Mesendoderm (in vitro differentiated cells): ENCODE measurements at regions not wholly inside any gene's neighbourhood (a gene's known extent, or its start where the extent isn't known, plus 50 kb on each side); places are given as distances from the start of the nearest gene placed in this dataset.
A peak's percentile ranks its signal among the peaks of the same experiment; 100 is the strongest.

Experiments
- DNase-seq: peaks from one replicate; pipeline ENCODE4 v3.0.0; 2013
- H2AK5ac ChIP-seq: 2 replicates; pipeline ENCODE4 v1.6.1; 2013; ENCODE audit warnings: low read length, inconsistent platforms
- H2BK120ac ChIP-seq: 2 replicates; pipeline ENCODE4 v1.6.1; 2013; ENCODE audit warnings: low read depth, mild to moderate bottlenecking, low read length, moderate library complexity, mixed read lengths
- H2BK15ac ChIP-seq: replicated peaks from 2 replicates; pipeline ENCODE4 v1.6.1; 2013; ENCODE audit warnings: low read depth, mild to moderate bottlenecking, moderate library complexity
- H2BK5ac ChIP-seq: 2 replicates; pipeline ENCODE4 v1.6.1; 2013; ENCODE audit warnings: low read length, inconsistent platforms
- H3K18ac ChIP-seq: 2 replicates; pipeline ENCODE4 v1.6.1; 2013; ENCODE audit warnings: mild to moderate bottlenecking, low read length, mixed read lengths
- H3K23ac ChIP-seq: one replicate; pipeline ENCODE4 v1.6.1; 2013; ENCODE audit warnings: low read length
- H3K27ac ChIP-seq: 2 replicates; pipeline ENCODE4 v1.5.1; 2013; ENCODE audit warnings: low read depth, mild to moderate bottlenecking, inconsistent platforms, low read length, moderate library complexity
- H3K27me3 ChIP-seq: 2 replicates; pipeline ENCODE4 v1.6.1; 2013; ENCODE audit warnings: low read length, control low read depth, mild to moderate bottlenecking, inconsistent platforms; ENCODE audit not compliant: insufficient read depth, poor library complexity
- H3K36me3 ChIP-seq: 2 replicates; pipeline ENCODE4 v1.6.1; 2013; ENCODE audit warnings: low read length, inconsistent platforms; ENCODE audit not compliant: control insufficient read depth, insufficient read depth
- H3K4ac ChIP-seq: one replicate; pipeline ENCODE4 v1.6.1; 2013; ENCODE audit warnings: low read depth, mild to moderate bottlenecking, low read length, moderate library complexity
- H3K4me1 ChIP-seq: 2 replicates; pipeline ENCODE4 v1.6.1; 2013; ENCODE audit warnings: low read depth, low read length, inconsistent platforms; ENCODE audit not compliant: control insufficient read depth
- H3K4me2 ChIP-seq: 2 replicates; pipeline ENCODE4 v1.6.1; 2013; ENCODE audit warnings: low read length
- H3K4me3 ChIP-seq: 2 replicates; pipeline ENCODE4 v1.5.1; 2013; ENCODE audit warnings: mild to moderate bottlenecking, low read length
- H3K56ac ChIP-seq: one replicate; pipeline ENCODE4 v1.6.1; 2013; ENCODE audit warnings: low read length
- H3K79me1 ChIP-seq: 2 replicates; pipeline ENCODE4 v1.6.1; 2013; ENCODE audit warnings: low read length, inconsistent platforms
- H3K79me2 ChIP-seq: 2 replicates; pipeline ENCODE4 v1.6.1; 2013; ENCODE audit warnings: mild to moderate bottlenecking, low read length; ENCODE audit not compliant: control insufficient read depth, insufficient read depth
- H3K9ac ChIP-seq: 2 replicates; pipeline ENCODE4 v1.6.1; 2013; ENCODE audit warnings: low read length, inconsistent platforms
- H4K5ac ChIP-seq: one replicate; pipeline ENCODE4 v1.6.1; 2013; ENCODE audit warnings: low read length
- H4K8ac ChIP-seq: one replicate; pipeline ENCODE4 v1.6.1; 2013; ENCODE audit warnings: low read depth, mild to moderate bottlenecking, control low read depth, low read length, moderate library complexity
- WGBS: extraction: QIAGEN DNeasy Blood & Tissue Kit; methylation state at CpG from one replicate; pipeline ENCODE4 v1.1.7; 2013; ENCODE audit warnings: low lambda C conversion rate, missing lambda C conversion rate; ENCODE audit not compliant: insufficient coverage; ENCODE audit errors: extremely low coverage; 5-methylcytosine and 5-hydroxymethylcytosine counted together

DNA sequence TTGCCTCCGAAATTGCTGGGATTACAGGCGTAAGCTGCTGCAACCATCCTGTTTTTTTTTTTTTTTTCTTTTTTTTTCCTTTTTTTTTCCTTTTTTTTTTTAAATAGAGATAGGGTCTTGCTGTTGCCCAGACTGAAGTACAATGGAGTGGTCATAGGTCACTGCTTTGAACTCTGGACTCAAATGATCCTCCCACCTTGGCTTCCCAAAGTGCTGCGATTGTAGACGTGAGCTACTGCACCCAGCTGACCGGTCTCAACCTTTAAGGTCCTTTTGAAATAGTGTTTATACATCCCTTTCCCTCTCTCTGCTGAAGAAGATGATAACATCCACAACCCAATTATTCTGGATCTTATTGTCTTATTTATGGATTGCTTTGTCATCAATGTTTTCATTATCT is 548.7 kb downstream of the GBA3 start:
- H3K36me3 ChIP-seq = no peaks in the 10 kb centered on the region
- no peak overlapping the region for H3K9ac ChIP-seq
- DNase-seq = no peak
- H3K4me1 ChIP-seq = no peaks in the 10 kb centered on the region
- H3K4ac ChIP-seq = no peak overlapping the region
- H2BK120ac ChIP-seq = no peak overlapping the region
- H3K27me3 ChIP-seq = no peaks in the 10 kb centered on the region
- no peak overlapping the region for H2BK5ac ChIP-seq
- H2AK5ac ChIP-seq = no peak overlapping the region
- H3K27ac ChIP-seq = no peak overlapping the region
- WGBS = no CpG with 5 or more reads among the region's 5 CpGs
- no peak overlapping the region for H3K56ac ChIP-seq
- no peak overlapping the region for H2BK15ac ChIP-seq
- H3K79me1 ChIP-seq = no peaks in the 10 kb centered on the region
- H3K4me3 ChIP-seq = no peak overlapping the region
- no peak overlapping the region for H4K8ac ChIP-seq
- no peak overlapping the region for H3K23ac ChIP-seq
- no peaks in the 10 kb centered on the region for H3K79me2 ChIP-seq
- no peak overlapping the region for H3K4me2 ChIP-seq
- H4K5ac ChIP-seq = no peak overlapping the region
- no peak overlapping the region for H3K18ac ChIP-seq

DNA sequence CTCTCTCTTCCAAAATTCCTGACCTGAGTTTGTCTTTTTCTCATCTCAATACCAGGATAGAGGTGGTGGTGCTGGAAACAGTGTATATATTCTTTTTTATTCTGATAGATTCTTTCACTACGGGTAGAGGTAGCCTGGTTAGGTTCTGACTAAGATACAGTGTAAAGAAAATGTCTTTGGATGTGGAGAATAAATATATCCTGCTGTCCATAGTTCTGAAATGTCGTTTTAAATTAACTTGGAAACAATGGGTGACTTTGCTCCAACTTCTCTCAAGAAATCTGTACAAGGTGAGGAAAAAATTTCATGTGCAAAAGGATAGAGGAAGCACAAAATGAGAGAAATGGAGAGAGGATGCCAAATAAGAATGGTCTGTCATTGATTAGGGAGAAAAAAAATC is 546.1 kb downstream of the GBA3 start:
- Histone ChIP-seq H2BK5ac (no peak overlapping the region), H3K18ac (no peak overlapping the region), H2BK120ac (no peak overlapping the region), H3K4ac (no peak overlapping the region), H3K4me1 (peaks cover 8% of the 10 kb centered on the region), H3K4me3 (no peak overlapping the region), H3K79me1 (no peaks in the 10 kb centered on the region), H3K79me2 (no peaks in the 10 kb centered on the region), H2AK5ac (no peak overlapping the region), H3K23ac (no peak overlapping the region), H3K36me3 (no peaks in the 10 kb centered on the region), H4K5ac (no peak overlapping the region), H3K27me3 (no peaks in the 10 kb centered on the region), H2BK15ac (no peak overlapping the region), H3K56ac (no peak overlapping the region), H3K4me2 (no peak overlapping the region), H4K8ac (no peak overlapping the region), H3K27ac (no peak overlapping the region), H3K9ac (no peak overlapping the region)
- no peak for DNase-seq
- WGBS = no CpG with 5 or more reads among the region's 2 CpGs

DNA sequence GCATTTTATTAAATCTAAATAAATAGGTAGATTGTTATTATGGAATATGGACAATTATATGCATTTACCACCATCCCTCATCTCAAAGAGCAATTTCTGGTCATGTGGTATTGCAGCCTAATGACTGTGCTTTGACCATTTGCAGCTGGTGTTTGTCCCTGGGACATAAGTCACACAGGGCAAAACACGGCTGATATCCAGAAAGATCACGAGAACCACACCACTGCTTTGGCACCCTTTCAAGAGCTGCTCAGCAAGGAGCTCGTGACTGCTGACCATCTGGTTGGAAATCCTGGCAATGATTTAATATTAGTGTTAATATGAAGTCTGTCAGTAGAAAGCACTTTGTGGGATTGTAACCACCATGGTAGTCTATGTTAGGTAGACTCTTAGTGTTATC is 545.0 kb downstream of the GBA3 start:
- H2AK5ac ChIP-seq = no peak overlapping the region
- no peak overlapping the region for H2BK15ac ChIP-seq
- no peak overlapping the region for H3K18ac ChIP-seq
- DNase-seq = no peak
- no peaks in the 10 kb centered on the region for H3K79me2 ChIP-seq
- no peak overlapping the region for H4K8ac ChIP-seq
- WGBS = no CpG with 5 or more reads among the region's 3 CpGs
- H2BK120ac ChIP-seq = no peak overlapping the region
- H3K56ac ChIP-seq = no peak overlapping the region
- no peak overlapping the region for H3K9ac ChIP-seq
- peaks cover 8% of the 10 kb centered on the region for H3K4me1 ChIP-seq
- H3K4me3 ChIP-seq = no peak overlapping the region
- H2BK5ac ChIP-seq = no peak overlapping the region
- H3K4me2 ChIP-seq = no peak overlapping the region
- no peak overlapping the region for H3K27ac ChIP-seq
- no peaks in the 10 kb centered on the region for H3K36me3 ChIP-seq
- peak overlapping the region; percentile 6 for H3K4ac ChIP-seq
- H3K79me1 ChIP-seq = no peaks in the 10 kb centered on the region
- no peaks in the 10 kb centered on the region for H3K27me3 ChIP-seq
- no peak overlapping the region for H4K5ac ChIP-seq
- no peak overlapping the region for H3K23ac ChIP-seq

DNA sequence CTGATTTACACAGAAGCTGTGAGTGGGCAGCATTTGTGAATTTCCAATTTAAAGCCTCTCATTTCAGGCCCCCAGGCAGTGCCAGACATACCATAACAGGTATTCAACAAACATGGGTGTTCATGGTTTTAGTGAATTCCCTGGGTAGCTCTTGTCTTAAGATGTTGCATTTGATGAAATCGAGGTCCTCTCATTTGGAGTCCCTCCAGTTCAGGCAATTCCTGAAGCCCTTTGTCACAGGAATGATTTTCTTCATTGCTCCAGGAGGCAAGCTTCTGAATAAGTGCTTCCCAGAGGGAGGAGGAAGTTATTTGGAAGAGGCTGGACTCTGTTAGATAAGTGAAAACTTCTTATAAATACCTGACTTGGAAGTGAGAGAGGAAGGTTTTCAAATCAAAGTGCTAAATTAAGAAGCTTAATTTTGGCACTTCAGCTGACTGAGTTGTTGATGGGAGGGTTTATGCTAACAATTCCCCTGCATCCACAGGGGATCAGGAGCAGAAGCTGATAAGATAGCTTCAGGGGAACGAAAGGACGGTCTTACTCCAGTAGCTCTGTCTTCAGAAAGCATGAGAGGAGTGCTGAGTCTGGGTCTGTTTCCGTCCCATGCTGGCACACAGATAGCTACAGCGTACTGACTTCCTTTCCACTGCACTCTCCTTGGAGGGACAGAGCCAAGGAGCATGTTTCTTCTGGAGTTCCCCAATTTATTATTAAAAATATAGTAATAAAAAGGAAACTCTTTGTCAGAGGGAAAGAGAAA is 543.1 kb downstream of the GBA3 start:
- Histone ChIP-seq H3K36me3 (no peaks in the 10 kb centered on the region), H3K23ac (no peak overlapping the region), H3K4me2 (no peak overlapping the region), H3K4me1 (peaks cover 8% of the 10 kb centered on the region), H3K56ac (peak overlapping the region; percentile 35), H4K8ac (no peak overlapping the region), H3K9ac (no peak overlapping the region), H2AK5ac (no peak overlapping the region), H3K27ac (peak overlapping the region; percentile 77), H3K27me3 (no peaks in the 10 kb centered on the region), H3K4ac (peak overlapping the region; percentile 70), H2BK5ac (no peak overlapping the region), H4K5ac (no peak overlapping the region), H2BK120ac (peak overlapping the region; percentile 82), H3K79me2 (no peaks in the 10 kb centered on the region), H2BK15ac (no peak overlapping the region), H3K79me1 (no peaks in the 10 kb centered on the region), H3K4me3 (no peak overlapping the region), H3K18ac (peak overlapping the region; percentile 94)
- no CpG with 5 or more reads among the region's 5 CpGs for WGBS
- peak; percentile 96 for DNase-seq

DNA sequence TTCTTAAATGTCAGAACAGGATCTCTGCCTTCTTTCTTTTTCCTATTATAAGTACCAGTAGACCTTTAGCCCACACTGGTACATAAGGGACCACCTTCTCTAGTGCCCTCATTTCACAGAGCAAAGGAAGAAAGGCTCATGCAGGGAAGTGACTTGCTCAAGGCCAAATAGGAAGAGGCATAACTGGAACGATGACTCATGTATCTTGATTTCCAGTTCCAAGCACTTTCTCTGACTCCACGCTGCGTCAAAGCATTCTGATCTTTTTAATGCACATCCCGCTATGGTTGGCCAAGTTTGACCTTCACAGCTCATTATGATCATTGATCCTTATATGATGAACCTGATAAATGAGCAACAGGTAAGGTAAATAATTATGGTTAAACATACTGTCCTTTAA is 542.0 kb downstream of the GBA3 start:
- peak; percentile 43 for DNase-seq
- WGBS = no CpG with 5 or more reads among the region's 4 CpGs
- H3K23ac ChIP-seq = no peak overlapping the region
- H3K27me3 ChIP-seq = no peaks in the 10 kb centered on the region
- peak overlapping the region; percentile 78 for H3K56ac ChIP-seq
- H3K4ac ChIP-seq = peak overlapping the region; percentile 93
- no peak overlapping the region for H4K8ac ChIP-seq
- H3K27ac ChIP-seq = peak overlapping the region; percentile 81
- H2BK15ac ChIP-seq = no peak overlapping the region
- H2BK5ac ChIP-seq = peak overlapping the region; percentile 88
- no peaks in the 10 kb centered on the region for H3K79me1 ChIP-seq
- no peaks in the 10 kb centered on the region for H3K79me2 ChIP-seq
- H3K9ac ChIP-seq = no peak overlapping the region
- H3K36me3 ChIP-seq = no peaks in the 10 kb centered on the region
- no peak overlapping the region for H3K4me2 ChIP-seq
- no peak overlapping the region for H3K4me3 ChIP-seq
- peak overlapping the region; percentile 74 for H2AK5ac ChIP-seq
- peaks cover 8% of the 10 kb centered on the region for H3K4me1 ChIP-seq
- H2BK120ac ChIP-seq = peak overlapping the region; percentile 73
- H3K18ac ChIP-seq = peak overlapping the region; percentile 72
- peak overlapping the region; percentile 48 for H4K5ac ChIP-seq

DNA sequence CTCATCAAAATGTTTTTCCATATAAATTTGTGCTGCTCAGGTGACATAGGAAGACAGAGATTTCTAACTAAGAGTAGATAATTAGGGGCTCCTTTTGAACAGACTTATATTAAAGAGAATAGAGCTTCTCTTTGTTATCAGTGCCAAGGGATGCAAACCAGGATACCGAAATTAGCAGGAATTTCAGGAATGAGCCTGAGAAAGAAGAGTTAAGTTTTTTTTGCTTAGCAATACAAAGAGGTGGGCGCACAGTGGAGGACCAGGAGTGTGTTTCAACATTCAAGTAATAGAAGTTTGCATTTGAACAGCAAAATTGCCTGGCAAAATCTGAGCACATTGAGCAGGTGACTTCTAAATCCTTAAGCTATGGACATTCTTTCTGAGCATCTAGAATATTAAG is 541.3 kb downstream of the GBA3 start:
- no CpG with 5 or more reads among the region's 2 CpGs for WGBS
- peak overlapping the region; percentile 93 for H3K4ac ChIP-seq
- no peak overlapping the region for H4K5ac ChIP-seq
- peak overlapping the region; percentile 73 for H2BK120ac ChIP-seq
- no peak overlapping the region for H3K23ac ChIP-seq
- no peaks in the 10 kb centered on the region for H3K79me1 ChIP-seq
- peak overlapping the region; percentile 81 for H3K27ac ChIP-seq
- H3K56ac ChIP-seq = peak overlapping the region; percentile 78
- no peaks in the 10 kb centered on the region for H3K36me3 ChIP-seq
- H3K18ac ChIP-seq = peak overlapping the region; percentile 72
- H3K4me3 ChIP-seq = no peak overlapping the region
- H3K4me2 ChIP-seq = peak overlapping the region; percentile 1
- H3K79me2 ChIP-seq = no peaks in the 10 kb centered on the region
- H3K4me1 ChIP-seq = peaks cover 8% of the 10 kb centered on the region
- peak; percentile 91 for DNase-seq
- H4K8ac ChIP-seq = no peak overlapping the region
- peak overlapping the region; percentile 88 for H2BK5ac ChIP-seq
- no peak overlapping the region for H3K9ac ChIP-seq
- no peaks in the 10 kb centered on the region for H3K27me3 ChIP-seq
- H2AK5ac ChIP-seq = peak overlapping the region; percentile 20
- no peak overlapping the region for H2BK15ac ChIP-seq
